ENCODE measurements at regions not wholly inside any gene's neighbourhood (a gene's known extent, or its start where the extent isn't known, plus 50 kb on each side); places are given as distances from the start of the nearest gene placed in this dataset.
"Not testable (repeated sequence)": the region's sequence is repeated elsewhere in the genome, so short reads cannot be mapped to it uniquely, and the experiment has no call there.

DNA sequence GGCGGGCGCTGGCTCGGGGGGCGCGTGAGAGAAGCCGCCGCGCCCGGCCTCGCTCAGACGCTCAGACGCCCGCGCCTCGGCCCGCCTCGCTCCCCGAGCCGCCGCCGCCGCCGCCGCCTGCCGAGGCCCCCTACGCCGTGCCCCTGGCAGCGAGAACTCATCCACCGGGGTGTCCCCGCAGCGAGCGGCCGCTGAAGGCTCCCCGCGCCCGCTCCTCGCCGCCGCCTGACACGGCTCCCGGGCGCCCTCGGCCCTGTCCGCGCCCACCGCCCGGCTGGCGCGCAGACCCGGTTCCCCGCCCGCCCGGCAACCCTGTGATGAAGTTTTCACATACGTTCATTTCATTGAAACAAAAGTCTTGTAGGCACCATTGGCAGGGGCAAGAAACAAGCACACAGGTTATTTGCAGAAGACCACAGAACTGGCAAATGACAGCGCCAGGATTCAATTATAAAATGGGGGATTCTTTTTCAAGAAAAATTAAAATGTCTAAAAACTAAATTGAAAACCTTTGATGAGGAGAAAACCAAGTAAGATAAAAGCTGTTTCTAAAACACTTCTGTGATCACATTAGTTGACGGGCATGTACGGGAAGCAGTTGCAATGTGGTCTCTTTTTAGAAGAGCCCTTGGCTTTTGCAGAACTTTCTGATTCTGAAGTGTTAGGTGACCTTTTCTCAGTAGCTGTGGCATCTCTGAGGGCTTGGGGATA is 50.5 kb upstream of the TUBA3D start:
- peak; percentile 19 for DNase-seq

DNA sequence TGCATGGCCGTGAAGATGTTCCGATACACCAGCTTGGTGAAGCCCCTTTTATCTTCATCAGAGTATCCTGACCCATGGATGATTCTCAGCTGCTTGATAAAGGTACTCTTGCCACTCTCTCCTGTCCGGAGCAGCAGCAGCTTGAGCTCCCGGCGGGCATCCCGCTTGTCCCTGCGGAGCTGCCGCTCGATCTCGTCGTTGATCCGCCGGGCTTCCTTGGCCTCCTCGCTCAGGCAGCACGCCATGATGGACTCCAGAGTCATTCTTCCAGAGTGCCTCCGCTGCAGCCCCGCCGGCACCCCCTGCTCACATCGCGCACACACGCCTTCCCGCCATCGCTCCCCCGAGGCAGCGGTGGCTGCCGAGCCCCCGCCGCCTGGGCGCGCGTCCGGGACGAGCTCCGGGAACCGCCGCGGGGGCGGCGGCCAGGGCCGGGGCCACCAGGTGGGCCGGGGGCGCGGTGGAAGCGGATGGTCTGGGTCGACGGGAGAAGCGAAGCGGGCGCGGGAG is 51.3 kb upstream of the TUBA3D start:
- not testable (repeated sequence) for DNase-seq

DNA sequence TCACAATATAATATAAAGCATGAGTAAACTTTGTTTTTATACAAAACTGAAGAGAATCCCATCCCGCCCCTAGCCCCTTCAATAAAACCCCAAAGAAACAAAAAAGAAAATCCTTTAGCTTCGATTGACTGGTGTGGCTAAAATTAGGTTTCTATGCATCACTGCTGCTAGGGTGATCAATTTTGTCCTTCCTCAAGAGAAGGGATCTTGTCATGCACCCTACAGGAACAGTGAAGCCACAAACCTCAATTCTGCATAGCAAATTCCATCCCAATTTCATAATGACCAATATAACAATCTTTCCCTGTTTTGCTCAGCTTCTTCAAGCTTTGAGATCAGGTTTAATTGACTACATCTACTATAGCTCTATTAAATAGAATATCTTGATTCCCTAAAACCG is 55.2 kb upstream of the TUBA3D start:
- not testable (repeated sequence) for DNase-seq

DNA sequence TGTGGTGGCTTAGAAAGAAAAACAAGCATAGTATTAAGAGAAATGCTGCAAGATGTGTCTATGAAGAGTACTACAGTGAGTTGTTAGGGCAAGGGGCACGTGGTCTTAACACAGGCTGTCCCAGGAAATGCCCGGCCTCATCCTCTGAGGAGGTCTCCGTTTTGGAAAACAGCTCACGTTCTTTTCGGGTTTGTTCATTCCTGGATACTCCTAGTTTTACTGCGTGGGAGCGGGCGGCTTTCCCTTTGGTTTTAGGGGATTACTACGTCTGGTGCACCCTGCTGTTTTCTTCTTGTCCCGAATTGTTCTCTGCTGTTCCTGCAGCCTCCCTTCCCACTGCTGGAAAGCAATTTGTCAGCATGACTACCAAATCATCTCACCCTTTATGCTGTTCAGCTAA is 55.5 kb upstream of the RAB6D start:
- no peak for DNase-seq

DNA sequence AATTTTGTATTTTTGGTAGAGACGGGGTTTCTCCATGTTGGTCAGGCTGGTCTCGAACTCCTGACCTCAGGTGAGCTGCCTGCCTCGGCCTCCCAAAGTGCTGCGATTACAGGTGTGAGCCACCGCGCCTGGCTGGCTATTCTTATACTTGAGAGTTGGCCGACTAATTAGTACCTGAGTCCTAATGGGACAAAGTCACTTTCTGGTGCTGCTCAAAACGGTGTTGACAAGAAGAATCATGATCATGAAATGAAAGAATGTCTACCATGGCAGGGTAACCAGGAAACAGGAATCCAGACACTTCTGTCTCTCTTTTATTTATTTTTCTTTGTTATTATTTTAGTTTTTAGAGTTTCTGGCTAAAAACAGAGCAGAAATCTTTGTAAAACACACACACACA is 54.7 kb upstream of the RAB6D start:
- no peak for DNase-seq

DNA sequence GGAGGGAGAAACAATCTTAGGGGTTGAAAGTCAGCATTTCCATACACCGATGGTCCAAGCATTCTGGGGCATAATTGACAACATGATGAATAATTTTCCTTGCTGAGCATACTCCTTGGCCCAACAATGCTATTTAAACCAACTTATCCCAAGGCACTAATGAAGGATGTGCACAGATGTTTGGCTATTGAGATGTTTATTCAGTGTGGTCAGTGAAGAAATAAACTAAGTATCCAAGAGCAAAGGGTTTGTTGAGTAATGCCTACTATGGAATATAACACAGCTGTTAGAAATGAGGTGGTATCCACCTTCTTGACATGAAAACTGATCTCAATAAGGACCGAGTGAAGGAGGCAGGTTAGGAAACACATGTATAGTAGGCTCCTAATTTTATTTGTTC is 53.9 kb upstream of the RAB6D start:
- DNase-seq, result no peak

DNA sequence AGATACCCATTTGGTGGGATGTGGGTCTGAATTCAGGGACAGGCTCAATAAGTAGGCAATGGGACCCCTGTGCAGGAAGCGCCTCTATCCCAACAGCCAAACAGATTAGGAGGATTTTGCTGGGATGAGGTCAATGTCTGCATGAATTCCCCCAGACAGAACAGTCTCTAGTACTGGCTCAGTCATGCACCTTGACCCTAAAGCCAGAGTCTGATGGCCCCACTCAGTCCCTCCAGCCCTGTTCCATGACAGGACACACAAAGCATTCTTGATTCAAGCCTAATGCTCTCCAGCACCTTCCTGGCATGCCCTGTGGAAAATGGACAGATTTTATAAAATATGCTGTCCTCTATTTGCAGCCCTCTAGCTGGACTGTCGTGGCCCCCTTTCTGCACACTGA is 49.8 kb upstream of the RAB6D start:
- DNase-seq, result no peak

Measured in NCI-H2171 treated with DMSO at 0.1 percent for 48 hours (cell line).